HK-2 (cell line): ENCODE measurements at regions not wholly inside any gene's neighbourhood (a gene's known extent, or its start where the extent isn't known, plus 50 kb on each side); places are given as distances from the start of the nearest gene placed in this dataset.
"Not testable (repeated sequence)": the region's sequence is repeated elsewhere in the genome, so short reads cannot be mapped to it uniquely, and the experiment has no call there.

Experiments
- DNase-seq: peaks from one replicate; pipeline ENCODE4 v3.0.0-alpha.2; 2018; ENCODE audit not compliant: unreplicated experiment

GRCh38 chr4:147102596-147102995, 156.9 kb upstream of the TTC29 start:
- no peak for DNase-seq

- DNase-seq, result peak; percentile 76
Measured at GRCh38 chr4:147103403-147103946, 157.8 kb upstream of the TTC29 start.

DNA sequence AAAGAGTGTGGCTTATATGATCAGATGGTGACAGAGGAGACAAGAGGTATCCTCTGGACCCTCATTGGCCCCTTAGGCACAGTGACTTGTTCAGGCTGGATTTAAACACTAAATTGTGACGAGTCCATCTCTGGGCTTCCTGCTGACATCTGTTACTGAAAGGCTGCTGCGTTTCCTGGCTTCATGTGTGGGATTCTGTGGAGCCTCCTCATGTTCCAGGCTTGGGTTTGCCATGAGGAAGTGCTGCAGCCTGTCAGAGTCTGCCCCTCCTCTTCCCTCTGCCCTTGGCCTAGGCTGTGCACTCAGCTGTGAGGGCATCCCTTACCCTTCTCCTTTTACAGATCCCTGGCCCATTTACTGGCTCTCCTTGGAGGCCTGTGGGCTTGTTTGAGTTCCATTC, 159.1 kb upstream of the TTC29 start:
- DNase-seq, result no peak

DNA sequence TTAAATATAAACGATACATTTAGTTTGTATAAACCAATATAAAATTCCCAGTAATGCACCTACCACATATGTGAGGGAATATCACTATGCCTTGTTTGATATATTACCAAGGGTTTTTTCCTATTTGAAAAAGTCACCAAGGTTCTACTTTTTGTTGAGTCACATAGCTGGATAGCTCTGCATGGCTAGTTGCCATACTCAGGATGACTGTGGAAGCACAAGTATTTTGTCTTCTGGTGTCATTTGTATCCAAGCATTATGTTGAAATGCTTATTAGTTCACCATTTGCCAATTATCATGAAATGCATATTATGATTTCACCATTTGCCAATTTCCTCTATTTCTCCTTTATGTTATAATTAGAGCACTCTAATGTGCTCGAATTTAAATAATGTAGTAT, 162.7 kb upstream of the TTC29 start:
- no peak for DNase-seq

DNA sequence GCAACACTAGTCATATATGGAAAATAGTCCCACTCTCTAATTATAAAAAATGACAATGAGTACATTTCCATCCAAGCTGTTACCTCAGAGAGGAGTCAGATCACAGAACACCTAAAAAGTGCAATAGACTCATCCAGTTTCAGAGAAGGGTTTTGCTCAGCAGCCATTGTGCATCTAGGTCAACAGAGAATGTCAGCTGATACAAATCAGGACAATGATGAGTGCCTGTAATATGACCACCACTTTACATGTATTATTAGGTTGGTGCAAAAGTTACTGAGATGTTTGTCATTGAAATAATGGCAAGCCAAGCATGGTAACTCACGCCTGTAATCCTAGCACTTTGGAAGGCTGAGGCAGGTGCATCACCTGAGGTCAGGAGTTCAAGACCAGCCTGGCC, 164.1 kb upstream of the TTC29 start:
- no peak for DNase-seq

GRCh38 chr4:147110473-147111367, 165.1 kb upstream of the TTC29 start:
- DNase-seq, result no peak

- DNase-seq, result not testable (repeated sequence)
Measured at GRCh38 chr4:147112196-147112595, 166.5 kb upstream of the TTC29 start.

- DNase-seq, result no peak
Measured at GRCh38 chr4:147117431-147117830, 171.8 kb upstream of the TTC29 start.

DNA sequence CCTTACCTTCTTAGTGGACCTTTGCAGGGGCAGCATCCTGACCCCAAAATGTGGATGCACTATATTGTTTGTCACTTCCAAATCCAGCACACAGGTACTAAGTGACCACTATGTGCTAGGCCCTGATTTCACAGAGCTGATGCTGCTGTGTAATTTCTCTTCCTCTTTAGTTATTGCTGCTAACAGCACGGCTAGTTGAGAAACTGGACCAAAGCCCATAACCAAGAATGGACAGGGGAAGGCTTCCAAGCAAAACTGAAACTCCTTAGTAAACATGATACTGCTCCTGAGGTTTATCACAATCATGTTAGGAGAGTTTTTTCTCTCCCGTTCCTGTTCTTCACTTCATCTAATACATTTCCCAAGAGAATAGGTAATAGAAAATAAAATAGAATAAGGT, 172.9 kb upstream of the TTC29 start:
- no peak for DNase-seq

DNA sequence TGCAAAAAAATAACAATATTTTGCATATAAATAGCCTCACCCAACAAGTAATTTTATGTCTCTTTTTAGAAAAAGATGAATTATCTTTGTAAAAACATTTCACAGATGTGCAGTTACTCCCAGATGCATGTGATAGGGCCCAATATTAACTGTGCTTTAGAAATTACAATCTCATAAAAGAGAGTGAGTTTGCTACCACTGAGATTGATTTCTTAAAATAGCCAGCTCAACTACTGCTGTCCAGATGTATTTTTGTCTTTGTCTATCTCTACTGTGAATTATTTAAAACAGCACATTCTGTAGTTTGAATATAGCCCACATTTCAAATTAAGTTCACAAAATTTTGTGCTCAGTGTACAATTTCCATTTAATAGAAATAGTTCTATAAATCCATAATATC, 177.0 kb upstream of the TTC29 start:
- no peak for DNase-seq

DNA sequence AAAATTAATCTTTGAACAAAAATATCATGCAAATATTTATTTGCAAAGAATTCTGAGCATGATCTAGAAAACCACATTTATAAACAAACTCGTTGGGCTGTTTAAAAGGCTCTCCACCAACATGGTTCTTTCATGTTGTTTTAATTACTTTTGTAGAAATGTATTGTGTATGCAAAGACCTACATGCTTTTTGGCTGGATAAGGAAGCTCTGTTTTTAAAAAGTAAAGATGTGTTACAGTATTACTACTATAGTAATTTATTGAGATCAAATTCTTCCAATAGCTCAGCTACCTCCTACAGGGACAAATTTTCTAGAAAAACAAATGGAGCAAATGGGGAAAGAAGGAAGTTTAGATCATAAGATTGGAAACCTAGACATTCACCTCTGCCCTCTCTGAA, 177.5 kb upstream of the TTC29 start:
- no peak for DNase-seq

GRCh38 chr4:147128787-147129186, 183.1 kb upstream of the TTC29 start:
- no peak for DNase-seq

GRCh38 chr4:147129687-147130086, 184.0 kb upstream of the TTC29 start:
- DNase-seq, result no peak

DNA sequence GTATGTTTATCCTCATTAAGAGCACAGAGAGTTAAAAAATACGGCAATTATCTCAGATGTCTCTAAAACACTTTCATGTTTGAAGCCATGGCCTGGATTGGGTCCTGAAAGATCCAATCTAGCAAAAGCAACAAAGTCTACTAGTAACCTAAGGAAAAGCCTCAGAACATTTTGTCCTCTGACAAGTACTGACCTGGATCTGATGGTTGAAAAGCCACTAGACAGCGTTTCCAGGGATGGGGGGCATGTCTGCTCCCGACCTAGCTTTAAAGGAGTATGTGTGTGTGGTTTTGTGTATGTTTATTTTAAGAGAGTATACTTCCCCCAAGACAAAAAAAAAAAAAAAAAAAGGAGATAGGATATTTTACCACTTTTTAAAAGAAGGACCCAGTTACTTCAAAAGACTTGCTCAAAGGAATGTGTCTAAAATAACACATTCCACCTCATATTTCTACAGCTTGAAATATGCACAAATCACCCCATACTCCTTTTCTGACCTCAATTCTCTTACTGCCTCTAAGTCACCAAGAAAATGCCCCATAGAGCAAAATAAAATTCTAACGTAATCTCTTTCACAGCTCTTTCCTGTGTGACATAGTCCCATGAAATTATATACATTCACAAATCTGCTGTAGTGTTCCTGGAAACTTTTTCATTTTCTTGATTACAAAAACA, 189.0 kb upstream of the TTC29 start:
- no peak for DNase-seq

GRCh38 chr4:147136310-147136709, 190.6 kb upstream of the TTC29 start:
- DNase-seq, result no peak

DNA sequence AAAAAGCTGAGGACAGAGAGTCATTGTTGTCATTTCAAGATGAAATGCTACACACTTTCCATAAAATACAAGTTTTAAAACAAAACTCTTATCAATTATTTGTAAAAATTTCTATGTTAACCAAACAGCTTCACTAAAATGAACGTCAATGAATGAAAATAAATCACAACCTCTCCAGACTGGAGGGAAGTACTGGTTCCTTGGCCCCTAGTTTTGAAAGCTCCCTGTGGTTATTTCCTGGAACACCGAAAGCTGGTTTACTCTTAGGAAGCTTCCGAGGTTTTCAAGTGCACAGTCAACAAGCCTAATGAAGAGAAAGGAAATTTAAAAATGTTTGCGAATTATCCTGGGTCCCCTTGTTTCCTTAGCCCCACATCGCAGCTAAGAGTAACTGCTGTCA, 191.1 kb upstream of the TTC29 start:
- no peak for DNase-seq

DNA sequence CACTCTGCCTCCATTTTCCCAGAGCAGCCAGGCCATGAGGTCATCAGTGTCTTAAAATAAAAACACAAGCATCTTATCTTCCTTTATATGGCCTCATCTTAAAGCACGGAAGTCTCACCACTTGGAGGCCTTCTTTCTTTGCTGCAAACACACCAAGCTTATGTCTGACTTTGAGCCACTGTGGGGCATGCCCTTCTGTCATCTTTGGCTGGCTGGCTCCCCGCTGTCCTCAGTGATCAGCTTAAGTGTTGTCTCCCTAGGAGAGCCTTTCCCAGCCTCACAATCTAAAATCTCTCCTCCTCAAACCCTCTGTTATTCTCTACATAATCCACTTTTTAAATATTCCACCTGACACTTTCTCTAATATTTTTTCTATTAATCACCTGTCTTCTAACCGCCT, 191.6 kb upstream of the TTC29 start:
- DNase-seq, result no peak

- DNase-seq, result no peak
Measured at GRCh38 chr4:147138171-147138570, 192.5 kb upstream of the TTC29 start.

- no peak for DNase-seq
Measured at GRCh38 chr4:147139455-147140198, 194.0 kb upstream of the TTC29 start.

GRCh38 chr4:147151763-147152162, 206.1 kb upstream of the TTC29 start:
- DNase-seq, result no peak

- DNase-seq, result no peak
Measured at GRCh38 chr4:147157860-147158701, 212.4 kb upstream of the TTC29 start.
